Astrocyte of the spinal cord (primary cell): ENCODE measurements at regions not wholly inside any gene's neighbourhood (a gene's known extent, or its start where the extent isn't known, plus 50 kb on each side); places are given as distances from the start of the nearest gene placed in this dataset.

ENCODE experiments used
- DNase-seq: peaks from one replicate; pipeline ENCODE4 v3.0.0; 2011; ENCODE audit warnings: low read depth, low spot score
- H3K4me3 ChIP-seq: 2 replicates; pipeline ENCODE4 v1.5.1; 2011; ENCODE audit warnings: low read depth, mild to moderate bottlenecking, low read length, moderate library complexity
- CTCF ChIP-seq: IDR thresholded peaks from 2 replicates; pipeline ENCODE4 v1.5.1; 2012; ENCODE audit warnings: low read depth, mild to moderate bottlenecking, low read length, inconsistent platforms
- in situ Hi-C: cut with HindIII; loops from 2 replicates; pipeline ENCODE4 v1.10.0; 2017; ENCODE audit warnings: low sequenced_read_pairs

DNA sequence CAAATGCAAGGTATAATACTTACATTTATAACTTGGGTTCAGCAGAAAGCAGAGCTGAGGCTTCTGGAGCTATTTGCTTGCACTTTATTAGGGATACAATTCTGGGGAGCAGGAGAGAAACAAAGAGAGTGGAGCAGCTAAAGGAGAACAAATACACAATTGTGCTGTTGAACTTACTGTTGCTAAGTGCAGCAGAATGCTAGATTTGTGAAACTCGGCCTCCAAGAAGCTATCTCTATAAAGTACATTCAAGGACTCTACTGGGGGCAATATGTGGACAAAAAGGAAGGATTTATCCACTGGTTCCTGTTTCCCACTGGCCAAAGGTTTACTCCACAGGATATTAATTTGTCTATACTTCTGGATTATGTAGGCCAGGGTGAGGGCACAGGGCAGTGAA, 86.8 kb downstream of the PPP1R2C start:
- no peak for DNase-seq
- TF ChIP-seq CTCF: no peak
- in situ Hi-C loops: no loop called here
- H3K4me3 ChIP-seq: no peak overlapping the region

DNA sequence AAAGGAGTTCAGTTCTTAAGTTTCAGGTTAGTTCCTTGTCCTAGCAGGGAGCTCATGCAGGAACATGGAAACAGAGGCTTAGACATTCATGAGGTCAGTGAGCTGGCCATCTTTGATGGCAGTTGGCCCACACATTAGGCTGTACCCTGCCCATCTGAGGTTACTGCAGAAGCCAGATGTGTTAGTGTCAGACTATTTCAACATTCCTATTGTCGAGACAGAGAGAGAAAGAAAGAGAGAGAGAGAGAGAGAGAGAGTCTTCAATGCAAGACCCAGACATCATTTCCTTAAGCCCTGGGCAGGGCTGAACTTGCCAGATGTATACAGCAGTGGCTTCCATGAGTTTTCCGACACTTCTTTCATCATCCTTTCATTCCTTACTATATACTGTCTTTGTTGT, 91.3 kb downstream of the PPP1R2C start:
- TF ChIP-seq CTCF: no peak
- in situ Hi-C loops: no loop called here
- H3K4me3 ChIP-seq: no peak overlapping the region
- no peak for DNase-seq

DNA sequence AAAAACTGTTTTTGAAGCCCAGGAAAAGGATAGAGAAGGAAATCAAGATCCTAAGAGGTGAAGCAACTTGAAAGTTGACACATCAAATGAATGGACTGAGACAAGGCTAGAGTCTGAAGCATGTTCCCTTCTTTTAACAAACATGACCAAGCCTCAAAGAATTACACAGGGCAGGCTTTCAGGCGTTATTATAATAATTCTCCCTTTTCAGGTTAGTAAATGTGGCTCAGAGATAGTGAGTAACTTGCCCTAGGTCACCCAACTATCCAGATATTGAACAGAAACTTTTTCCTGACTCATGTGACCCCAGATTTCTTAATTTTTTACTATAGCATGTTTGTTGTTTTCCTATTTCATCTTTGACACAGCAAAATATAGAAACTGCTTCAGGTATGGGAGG, 91.7 kb downstream of the PPP1R2C start:
- in situ Hi-C loops: no loop called here
- H3K4me3 ChIP-seq: no peak overlapping the region
- no peak for DNase-seq
- TF ChIP-seq CTCF: no peak

- no peak overlapping the region for H3K4me3 ChIP-seq
- DNase-seq: no peak
- in situ Hi-C loops: no loop called here
- no peak for TF ChIP-seq CTCF
These were observed 93.9 kb downstream of the PPP1R2C start for GRCh38 chrX:42684065-42684464.

GRCh38 chrX:42680666-42681065, 97.3 kb downstream of the PPP1R2C start:
- DNase-seq: peak; percentile 30
- TF ChIP-seq CTCF: no peak
- no peak overlapping the region for H3K4me3 ChIP-seq
- in situ Hi-C loops: no loop called here

- no peak for DNase-seq
- no peak overlapping the region for H3K4me3 ChIP-seq
- in situ Hi-C loops: no loop called here
- no peak for TF ChIP-seq CTCF
These were observed 99.8 kb downstream of the PPP1R2C start for GRCh38 chrX:42678133-42678532.

DNA sequence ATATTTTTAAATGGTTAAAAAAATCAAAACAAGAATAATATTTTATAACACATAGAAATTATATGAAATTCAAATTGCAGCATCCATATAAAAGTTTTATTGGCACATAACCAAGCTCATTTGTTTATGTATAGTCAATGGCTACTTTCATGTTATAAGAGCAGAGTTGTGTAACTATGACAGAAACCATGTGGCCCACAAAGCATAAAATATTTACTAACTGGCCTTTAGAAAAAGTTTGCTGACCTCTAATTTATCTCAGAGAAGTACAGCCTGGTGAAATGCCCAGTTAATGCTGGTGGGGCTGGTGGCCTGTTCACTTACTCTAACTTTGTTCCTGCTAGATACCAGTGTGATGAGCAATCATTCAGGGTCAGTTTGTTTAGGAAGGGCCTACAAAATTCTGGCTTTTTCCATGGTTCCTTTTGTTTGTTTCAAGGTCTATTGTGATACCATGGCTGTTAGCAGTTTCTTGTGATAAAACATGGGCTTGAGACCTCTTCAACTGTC, 104.6 kb downstream of the PPP1R2C start:
- no peak for TF ChIP-seq CTCF
- H3K4me3 ChIP-seq: no peak overlapping the region
- in situ Hi-C loops: no loop called here
- no peak for DNase-seq
